ENCODE measurements at regions not wholly inside any gene's neighbourhood (a gene's known extent, or its start where the extent isn't known, plus 50 kb on each side); places are given as distances from the start of the nearest gene placed in this dataset.

- no peak for TF ChIP-seq YY1 (IDR thresholded peaks at IDR 0.05; ENCODE audit: insufficient read depth, insufficient read length)
- no peak for TF ChIP-seq SUZ12 (IDR thresholded peaks at IDR 0.05; ENCODE audit: extremely low read depth, insufficient read depth, insufficient read length)
These were observed 100.8 kb downstream of the UCHL5 start for GRCh38 chr1:192958350-192958749.
